ENCODE measurements at regions not wholly inside any gene's neighbourhood (a gene's known extent, or its start where the extent isn't known, plus 50 kb on each side); places are given as distances from the start of the nearest gene placed in this dataset.

- no peaks in the 10 kb centered on the region for H3K9me3 Mint-ChIP-seq
- H3K4me3 Mint-ChIP-seq, result peak overlapping the region; percentile 78 to 84 (median 84)
- H3K27me3 Mint-ChIP-seq (ENCODE audit: low read depth), result peaks cover 70% of the 10 kb centered on the region
- no peaks in the 10 kb centered on the region for H3K36me3 Mint-ChIP-seq (ENCODE audit: low read depth)
- TF ChIP-seq, protein P1, sequence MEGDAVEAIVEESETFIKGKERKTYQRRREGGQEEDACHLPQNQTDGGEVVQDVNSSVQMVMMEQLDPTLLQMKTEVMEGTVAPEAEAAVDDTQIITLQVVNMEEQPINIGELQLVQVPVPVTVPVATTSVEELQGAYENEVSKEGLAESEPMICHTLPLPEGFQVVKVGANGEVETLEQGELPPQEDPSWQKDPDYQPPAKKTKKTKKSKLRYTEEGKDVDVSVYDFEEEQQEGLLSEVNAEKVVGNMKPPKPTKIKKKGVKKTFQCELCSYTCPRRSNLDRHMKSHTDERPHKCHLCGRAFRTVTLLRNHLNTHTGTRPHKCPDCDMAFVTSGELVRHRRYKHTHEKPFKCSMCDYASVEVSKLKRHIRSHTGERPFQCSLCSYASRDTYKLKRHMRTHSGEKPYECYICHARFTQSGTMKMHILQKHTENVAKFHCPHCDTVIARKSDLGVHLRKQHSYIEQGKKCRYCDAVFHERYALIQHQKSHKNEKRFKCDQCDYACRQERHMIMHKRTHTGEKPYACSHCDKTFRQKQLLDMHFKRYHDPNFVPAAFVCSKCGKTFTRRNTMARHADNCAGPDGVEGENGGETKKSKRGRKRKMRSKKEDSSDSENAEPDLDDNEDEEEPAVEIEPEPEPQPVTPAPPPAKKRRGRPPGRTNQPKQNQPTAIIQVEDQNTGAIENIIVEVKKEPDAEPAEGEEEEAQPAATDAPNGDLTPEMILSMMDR (IDR thresholded peaks at IDR 0.05; ENCODE audit: unreplicated experiment in 3 of 3), result no peak
- peaks cover 4% of the 10 kb centered on the region for H3K4me1 Mint-ChIP-seq
- H3K27ac Mint-ChIP-seq, result no peak overlapping the region
These were observed 217.4 kb upstream of the DTNA start for GRCh38 chr18:34492652-34493051.

DNA sequence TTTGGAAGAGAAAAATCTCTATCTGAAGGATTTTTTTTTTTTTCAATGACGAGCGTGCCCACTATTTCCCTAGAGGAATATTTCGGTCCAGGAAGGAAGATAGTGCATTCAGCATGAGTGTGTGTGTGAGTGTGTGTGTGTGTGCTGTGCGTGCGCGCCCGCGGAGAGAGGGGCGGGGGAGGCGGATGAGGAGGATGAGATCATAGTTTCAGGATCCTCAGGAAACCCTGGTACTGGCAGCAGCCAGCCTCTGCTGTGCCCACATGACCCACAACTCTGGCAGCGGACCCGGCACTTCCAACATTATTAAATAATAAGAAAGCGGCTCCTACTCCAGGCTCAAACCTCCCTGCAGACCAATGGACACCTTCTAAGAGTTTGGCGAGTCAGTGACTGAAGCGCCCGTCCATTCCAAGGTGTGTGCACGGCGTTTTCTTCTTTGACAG lies 217.0 kb upstream of the DTNA start:
- no peak overlapping the region for H3K27ac Mint-ChIP-seq
- peak overlapping the region; percentile 78 to 84 (median 84) for H3K4me3 Mint-ChIP-seq
- H3K36me3 Mint-ChIP-seq (ENCODE audit: low read depth), result no peaks in the 10 kb centered on the region
- H3K9me3 Mint-ChIP-seq, result no peaks in the 10 kb centered on the region
- peaks cover 70% of the 10 kb centered on the region for H3K27me3 Mint-ChIP-seq (ENCODE audit: low read depth)
- TF ChIP-seq, protein P1 (IDR thresholded peaks at IDR 0.05; ENCODE audit: unreplicated experiment in 3 of 3), result no peak
- peaks cover 4% of the 10 kb centered on the region for H3K4me1 Mint-ChIP-seq

DNA sequence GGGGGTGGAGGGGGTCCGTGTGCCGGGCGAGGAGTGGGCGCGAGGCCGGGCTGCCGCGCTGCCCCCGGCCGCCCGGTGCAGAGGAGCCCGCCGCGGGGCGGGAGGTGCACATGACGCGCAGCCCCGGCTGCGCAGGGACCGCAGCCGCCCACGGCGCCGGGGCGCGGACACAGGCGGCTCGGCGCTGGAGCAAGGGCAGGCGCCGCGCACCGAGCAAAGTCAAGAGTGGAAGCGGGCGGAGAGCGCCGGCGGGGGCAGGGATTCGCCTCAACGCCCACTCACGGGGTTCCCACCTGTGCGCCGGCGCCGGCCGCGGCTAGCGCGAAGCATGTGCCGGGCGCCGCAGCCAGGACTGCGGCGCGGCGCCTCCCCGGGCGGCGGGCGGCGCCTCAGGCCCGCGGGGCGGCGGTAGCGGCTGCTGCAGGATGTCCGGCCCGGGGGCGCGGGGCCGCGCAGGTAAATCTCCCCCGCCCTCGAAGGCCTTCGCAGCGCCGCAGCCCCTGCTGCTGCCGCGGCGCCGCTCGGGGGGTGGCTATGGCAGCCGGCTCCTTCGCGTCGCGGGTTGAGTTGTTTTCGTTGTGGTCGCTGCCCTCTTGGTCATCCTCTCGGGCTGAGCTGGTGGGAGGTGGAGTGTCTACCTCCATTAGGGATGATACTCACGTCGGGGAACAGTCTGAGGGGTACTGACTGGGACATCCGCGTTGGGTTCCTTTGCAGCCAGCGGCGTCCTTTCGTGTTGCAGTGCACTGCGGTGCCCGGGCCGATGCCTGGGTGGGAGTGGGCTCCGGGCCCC lies 216.3 kb upstream of the DTNA start:
- H3K27ac Mint-ChIP-seq, result no peak overlapping the region
- peaks cover 70% of the 10 kb centered on the region for H3K27me3 Mint-ChIP-seq (ENCODE audit: low read depth)
- TF ChIP-seq, protein P1 (IDR thresholded peaks at IDR 0.05; ENCODE audit: unreplicated experiment in 3 of 3), result no peak
- H3K9me3 Mint-ChIP-seq, result no peaks in the 10 kb centered on the region
- peaks cover 4% of the 10 kb centered on the region for H3K4me1 Mint-ChIP-seq
- peak overlapping the region; percentile 83 to 84 (median 84) for H3K4me3 Mint-ChIP-seq
- H3K36me3 Mint-ChIP-seq (ENCODE audit: low read depth), result no peaks in the 10 kb centered on the region

- peak overlapping the region; percentile 80 to 83 (median 82) for H3K4me3 Mint-ChIP-seq
- H3K36me3 Mint-ChIP-seq (ENCODE audit: low read depth), result no peaks in the 10 kb centered on the region
- H3K4me1 Mint-ChIP-seq, result peaks cover 4% of the 10 kb centered on the region
- H3K27me3 Mint-ChIP-seq (ENCODE audit: low read depth), result peaks cover 70% of the 10 kb centered on the region
- no peaks in the 10 kb centered on the region for H3K9me3 Mint-ChIP-seq
- TF ChIP-seq, protein P1 (IDR thresholded peaks at IDR 0.05; ENCODE audit: unreplicated experiment in 3 of 3), result no peak
- H3K27ac Mint-ChIP-seq, result no peak overlapping the region
These were observed 215.8 kb upstream of the DTNA start for GRCh38 chr18:34494359-34494696.

GRCh38 chr18:34495506-34495905 lies 214.6 kb upstream of the DTNA start:
- Mint-ChIP-seq H3K36me3 (ENCODE audit: low read depth) (no peaks in the 10 kb centered on the region), H3K27ac (no peak overlapping the region), H3K27me3 (ENCODE audit: low read depth) (peaks cover 64% of the 10 kb centered on the region), H3K4me3 (no peak overlapping the region), H3K4me1 (peaks cover 4% of the 10 kb centered on the region), H3K9me3 (no peaks in the 10 kb centered on the region)
- TF ChIP-seq, protein P1 (IDR thresholded peaks at IDR 0.05; ENCODE audit: unreplicated experiment in 3 of 3), result no peak

DNA sequence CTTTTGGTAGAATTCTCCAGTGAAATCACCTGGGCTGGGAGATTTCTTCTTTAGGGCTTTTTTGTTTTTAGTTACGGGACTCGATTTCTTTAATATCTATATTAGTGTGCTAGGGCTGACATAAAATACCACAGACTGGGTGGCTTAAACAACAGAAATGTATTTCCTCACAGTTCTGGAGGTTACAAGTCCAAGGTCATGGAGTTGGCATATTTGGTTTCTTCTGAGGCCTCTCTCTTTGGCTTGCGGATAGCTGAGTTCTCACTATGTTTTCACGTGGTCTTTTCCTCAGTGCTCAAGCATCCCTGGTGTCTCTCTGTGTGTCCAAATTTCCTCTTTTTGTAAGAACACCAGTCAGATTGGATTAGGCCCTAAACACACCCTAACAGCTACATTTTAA lies 208.5 kb upstream of the DTNA start:
- Mint-ChIP-seq H3K27ac (no peak overlapping the region), H3K27me3 (ENCODE audit: low read depth) (peaks cover 11% of the 10 kb centered on the region), H3K36me3 (ENCODE audit: low read depth) (no peaks in the 10 kb centered on the region), H3K4me1 (no peaks in the 10 kb centered on the region), H3K4me3 (no peak overlapping the region), H3K9me3 (peaks cover 10% of the 10 kb centered on the region)
- TF ChIP-seq, protein P1 (IDR thresholded peaks at IDR 0.05; ENCODE audit: unreplicated experiment in 3 of 3), result no peak

All from nephron (organoid).